A673 (cell line): ENCODE measurements at regions not wholly inside any gene's neighbourhood (a gene's known extent, or its start where the extent isn't known, plus 50 kb on each side); places are given as distances from the start of the nearest gene placed in this dataset.
"Not testable (repeated sequence)": the region's sequence is repeated elsewhere in the genome, so short reads cannot be mapped to it uniquely, and the experiment has no call there.

Experiments used
- CTCF ChIP-seq: fragments of 300-800, 200-600 bp; sonication (generic); conservative IDR thresholded peaks from 2 replicates; pipeline ENCODE4 v1.5.1; 2017; ENCODE audit warnings: low read depth, mild to moderate bottlenecking, antibody characterized with exemption, low read length, moderate library complexity, mixed read lengths
- EZH2 ChIP-seq: fragments of 200-600 bp; sonication (generic); IDR thresholded peaks from 2 replicates; pipeline ENCODE4 v1.6.1; 2017; ENCODE audit warnings: borderline replicate concordance, low read depth, mild to moderate bottlenecking, mixed read lengths, antibody characterized with exemption, low read length; ENCODE audit not compliant: poor library complexity, severe bottlenecking

- TF ChIP-seq EZH2, CTCF: not testable (repeated sequence)
These were observed 234.9 kb upstream of the PLGLB2 start for GRCh38 chr2:87512864-87513530.
